ENCODE measurements at regions not wholly inside any gene's neighbourhood (a gene's known extent, or its start where the extent isn't known, plus 50 kb on each side); places are given as distances from the start of the nearest gene placed in this dataset.

GRCh38 chr6:134421501-134421900 is 103.6 kb upstream of the SGK1 start:
- DNase-seq (ENCODE audit: low read depth in 1 of 2, low spot score in 1 of 2), result no peak
- H3K27me3 ChIP-seq (ENCODE audit: insufficient read depth, poor library complexity, severe bottlenecking), result no peaks in the 10 kb centered on the region
- H3K4me3 ChIP-seq (replicated peaks; ENCODE audit: insufficient read depth, low read length), result no peak overlapping the region
- no peak overlapping the region for H3K27ac ChIP-seq (replicated peaks)
- TF ChIP-seq, protein P1, sequence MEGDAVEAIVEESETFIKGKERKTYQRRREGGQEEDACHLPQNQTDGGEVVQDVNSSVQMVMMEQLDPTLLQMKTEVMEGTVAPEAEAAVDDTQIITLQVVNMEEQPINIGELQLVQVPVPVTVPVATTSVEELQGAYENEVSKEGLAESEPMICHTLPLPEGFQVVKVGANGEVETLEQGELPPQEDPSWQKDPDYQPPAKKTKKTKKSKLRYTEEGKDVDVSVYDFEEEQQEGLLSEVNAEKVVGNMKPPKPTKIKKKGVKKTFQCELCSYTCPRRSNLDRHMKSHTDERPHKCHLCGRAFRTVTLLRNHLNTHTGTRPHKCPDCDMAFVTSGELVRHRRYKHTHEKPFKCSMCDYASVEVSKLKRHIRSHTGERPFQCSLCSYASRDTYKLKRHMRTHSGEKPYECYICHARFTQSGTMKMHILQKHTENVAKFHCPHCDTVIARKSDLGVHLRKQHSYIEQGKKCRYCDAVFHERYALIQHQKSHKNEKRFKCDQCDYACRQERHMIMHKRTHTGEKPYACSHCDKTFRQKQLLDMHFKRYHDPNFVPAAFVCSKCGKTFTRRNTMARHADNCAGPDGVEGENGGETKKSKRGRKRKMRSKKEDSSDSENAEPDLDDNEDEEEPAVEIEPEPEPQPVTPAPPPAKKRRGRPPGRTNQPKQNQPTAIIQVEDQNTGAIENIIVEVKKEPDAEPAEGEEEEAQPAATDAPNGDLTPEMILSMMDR (IDR thresholded peaks at IDR 0.05; ENCODE audit: insufficient read depth, low read length), result no peak
- TF ChIP-seq POLR2AphosphoS5 (IDR thresholded peaks at IDR 0.05; ENCODE audit: low read depth) (no peak), SPI1 (IDR thresholded peaks at IDR 0.05; ENCODE audit: borderline replicate concordance, low read depth) (no peak), REST (IDR thresholded peaks at IDR 0.05; ENCODE audit: insufficient replicate concordance, low read depth) (no peak), GABPA (IDR thresholded peaks at IDR 0.05; ENCODE audit: low read depth) (no peak)

GRCh38 chr6:134420614-134421181 is 102.8 kb upstream of the SGK1 start:
- no peak for TF ChIP-seq SPI1 (IDR thresholded peaks at IDR 0.05; ENCODE audit: borderline replicate concordance, low read depth)
- H3K4me3 ChIP-seq (replicated peaks; ENCODE audit: insufficient read depth, low read length), result no peak overlapping the region
- no peak overlapping the region for H3K27ac ChIP-seq (replicated peaks)

DNA sequence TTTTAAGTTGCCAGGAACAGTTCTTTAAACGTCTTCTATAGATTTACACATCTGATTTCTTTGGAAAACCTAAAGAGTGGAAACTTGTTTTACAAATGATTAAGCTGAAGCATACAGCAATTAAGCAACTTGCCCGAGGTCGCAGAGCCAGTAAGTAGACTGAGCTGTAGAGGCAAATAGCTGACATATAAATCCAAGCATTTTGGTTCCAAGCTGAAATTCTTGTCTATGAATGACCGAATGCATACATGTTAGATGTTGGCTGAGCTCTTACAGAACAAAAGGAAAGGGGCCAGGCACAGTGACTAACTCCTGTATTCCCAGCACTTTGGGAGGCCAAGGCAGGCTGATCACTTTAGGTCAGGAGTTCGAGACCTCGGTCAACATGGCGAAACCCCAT is 101.8 kb upstream of the SGK1 start:
- no peak overlapping the region for H3K27ac ChIP-seq (replicated peaks)
- no peaks in the 10 kb centered on the region for H3K27me3 ChIP-seq (ENCODE audit: insufficient read depth, poor library complexity, severe bottlenecking)
- DNase-seq (ENCODE audit: low read depth in 1 of 2, low spot score in 1 of 2), result no peak
- TF ChIP-seq REST (IDR thresholded peaks at IDR 0.05; ENCODE audit: insufficient replicate concordance, low read depth) (no peak), GABPA (IDR thresholded peaks at IDR 0.05; ENCODE audit: low read depth) (no peak), SPI1 (IDR thresholded peaks at IDR 0.05; ENCODE audit: borderline replicate concordance, low read depth) (no peak), POLR2AphosphoS5 (IDR thresholded peaks at IDR 0.05; ENCODE audit: low read depth) (no peak)
- TF ChIP-seq, protein P1 (IDR thresholded peaks at IDR 0.05; ENCODE audit: insufficient read depth, low read length), result no peak
- no peak overlapping the region for H3K4me3 ChIP-seq (replicated peaks; ENCODE audit: insufficient read depth, low read length)

More at GRCh38 chr6:134420614-134421181, 102.8 kb upstream of the SGK1 start:
- H3K27me3 ChIP-seq (ENCODE audit: insufficient read depth, poor library complexity, severe bottlenecking), result no peaks in the 10 kb centered on the region
- no peak for DNase-seq (ENCODE audit: low read depth in 1 of 2, low spot score in 1 of 2)

DNA sequence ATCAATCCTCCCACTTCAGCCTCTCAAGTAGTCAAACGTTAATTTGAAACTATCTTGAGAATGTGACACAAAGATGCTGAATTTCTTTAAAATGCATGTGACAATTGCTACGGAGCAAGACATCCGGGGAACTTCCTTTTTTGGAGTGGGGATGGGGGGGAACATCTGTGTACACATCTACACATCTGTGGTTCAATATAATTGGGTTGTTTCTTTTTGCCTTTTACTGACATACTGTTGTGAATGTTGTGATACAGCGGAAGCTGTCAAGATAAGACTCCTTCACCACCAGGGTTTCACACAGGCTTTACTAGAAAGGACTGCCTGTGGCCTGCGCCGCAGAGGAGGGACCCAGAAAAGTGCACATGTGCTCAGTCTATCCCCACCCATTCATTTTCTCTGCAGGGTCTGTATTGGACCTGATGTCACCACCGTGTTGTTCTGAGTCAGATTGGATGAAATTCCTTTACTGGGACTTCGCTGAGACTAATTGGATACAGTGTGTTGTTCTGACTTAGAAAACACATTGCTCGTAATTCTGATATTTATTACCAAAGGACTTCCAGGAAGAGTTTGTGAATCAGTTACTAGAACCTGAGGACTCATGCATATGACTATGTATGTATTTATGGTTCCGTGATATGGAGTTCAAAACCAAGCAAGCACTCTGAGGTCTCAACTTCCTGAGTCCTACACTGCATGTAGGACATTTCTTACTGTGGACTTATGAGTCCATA is 98.7 kb upstream of the SGK1 start:
- Histone ChIP-seq H3K27me3 (ENCODE audit: insufficient read depth, poor library complexity, severe bottlenecking) (no peaks in the 10 kb centered on the region), H3K27ac (replicated peaks) (no peak overlapping the region), H3K4me3 (replicated peaks; ENCODE audit: insufficient read depth, low read length) (no peak overlapping the region)
- DNase-seq (ENCODE audit: low read depth in 1 of 2, low spot score in 1 of 2), result peak in 1 of 2 experiments; percentile 55
- TF ChIP-seq, protein P1 (IDR thresholded peaks at IDR 0.05; ENCODE audit: insufficient read depth, low read length), result no peak
- TF ChIP-seq SPI1 (IDR thresholded peaks at IDR 0.05; ENCODE audit: borderline replicate concordance, low read depth) (no peak; the same call in 1 of the 2 replicates), POLR2AphosphoS5 (IDR thresholded peaks at IDR 0.05; ENCODE audit: low read depth) (no peak)

All from HL-60 (cell line).